Stimulated activated naive CD8-positive, alpha-beta T cell treated with anti-CD3 and anti-CD28 coated beads, Interleukin-15, amount 100 ng/mL, for 72 hours (primary cell): ENCODE measurements at regions not wholly inside any gene's neighbourhood (a gene's known extent, or its start where the extent isn't known, plus 50 kb on each side); places are given as distances from the start of the nearest gene placed in this dataset.

Source experiments
- ATAC-seq: fragments of 150-1000 bp; cut with Tn5 transposase; 2 replicates; pipeline ENCODE4 v1.10.0; 2021; ENCODE audit warnings: mild to moderate bottlenecking, moderate library complexity
- DNase-seq, 2 donors: peaks; one replicate each; pipeline ENCODE4 v3.0.0; 2021 to 2022
- H3K27ac Mint-ChIP-seq, 2 donors: one replicate each; pipeline ENCODE4 v1.8.0; 2022; ENCODE audit warnings: mild to moderate bottlenecking in 2 of 2, mixed read lengths in 2 of 2, moderate library complexity in 2 of 2
- H3K27me3 Mint-ChIP-seq: one replicate; pipeline ENCODE4 v1.8.0; 2022; ENCODE audit warnings: mixed read lengths
- H3K4me1 Mint-ChIP-seq: one replicate; pipeline ENCODE4 v1.8.0; 2022; ENCODE audit warnings: mild to moderate bottlenecking, mixed read lengths
- H3K4me3 Mint-ChIP-seq, 2 donors: one replicate each; pipeline ENCODE4 v1.8.0; 2022; ENCODE audit warnings: mild to moderate bottlenecking in 2 of 2, mixed read lengths in 2 of 2, moderate library complexity in 1 of 2
- H3K9me3 Mint-ChIP-seq, 2 donors: one replicate each; pipeline ENCODE4 v1.8.0; 2022; ENCODE audit warnings: mixed read lengths in 2 of 2

DNA sequence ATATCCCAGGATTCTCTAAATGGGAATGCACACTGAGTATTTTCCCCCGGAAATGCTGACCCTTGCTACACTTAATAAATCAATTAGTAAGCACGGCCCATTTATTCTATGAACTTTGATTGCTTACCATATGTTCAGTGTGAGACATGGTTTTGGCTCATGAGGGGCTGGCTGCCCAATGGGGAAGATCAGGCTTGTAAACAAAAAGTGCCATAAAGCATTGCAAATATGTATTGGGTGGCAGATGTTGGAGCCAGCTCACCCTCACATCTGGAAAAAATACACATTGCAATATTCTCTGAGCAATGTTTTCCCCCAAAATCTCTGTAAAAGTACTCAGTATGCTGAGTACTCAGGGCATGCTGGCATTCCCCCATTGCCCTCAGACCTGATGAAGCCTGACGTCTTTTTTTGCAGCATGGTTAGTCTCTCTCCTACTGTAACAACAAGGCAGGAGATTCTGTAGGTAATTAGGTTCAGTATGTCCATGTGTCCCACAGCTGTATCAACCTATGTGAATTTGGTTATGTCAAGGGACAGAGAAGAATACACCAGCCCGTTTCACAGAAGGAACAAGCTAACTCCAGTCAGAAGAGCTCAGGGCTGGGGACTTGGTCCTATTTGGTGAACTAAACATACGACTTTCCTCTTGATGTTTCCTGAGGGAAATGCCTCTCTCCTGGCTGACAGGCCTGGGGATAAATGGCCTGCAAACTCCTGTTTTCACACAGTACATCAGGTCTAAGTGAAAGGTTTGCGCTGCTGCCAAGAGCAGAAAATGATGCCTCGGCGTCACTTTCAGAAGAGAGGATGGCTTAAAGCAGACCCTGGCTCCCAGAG, 202.4 kb downstream of the INSIG2 start:
- no peak overlapping the region for H3K4me3 Mint-ChIP-seq
- H3K27me3 Mint-ChIP-seq, result peaks cover 23% of the 10 kb centered on the region
- ATAC-seq, result no peak
- H3K9me3 Mint-ChIP-seq, result no peaks in the 10 kb centered on the region
- H3K4me1 Mint-ChIP-seq, result no peaks in the 10 kb centered on the region
- no peak overlapping the region for H3K27ac Mint-ChIP-seq
- DNase-seq, result no peak

DNA sequence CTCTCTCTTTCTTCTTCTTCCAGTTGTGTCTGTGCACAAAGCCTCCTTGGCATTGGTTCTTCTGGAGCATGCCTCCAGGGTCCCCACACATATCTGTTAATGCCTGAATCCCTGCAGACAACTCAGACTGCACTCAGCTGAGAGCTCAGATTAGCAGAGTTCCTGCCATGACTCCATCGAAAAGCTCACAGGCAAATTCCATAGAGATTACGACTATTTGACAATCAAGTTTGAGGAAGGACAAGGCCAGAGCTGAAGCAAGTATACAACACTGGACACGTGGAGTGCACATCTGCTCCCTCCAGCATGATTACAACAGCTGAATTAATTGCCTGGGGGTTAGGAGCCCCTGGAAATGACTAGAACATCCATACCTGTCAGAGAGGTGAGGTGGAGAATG, 190.7 kb downstream of the INSIG2 start:
- H3K27me3 Mint-ChIP-seq, result peaks cover 53% of the 10 kb centered on the region
- H3K4me1 Mint-ChIP-seq, result no peaks in the 10 kb centered on the region
- no peaks in the 10 kb centered on the region for H3K9me3 Mint-ChIP-seq
- H3K4me3 Mint-ChIP-seq, result no peak overlapping the region
- no peak overlapping the region for H3K27ac Mint-ChIP-seq
- DNase-seq (no peak), ATAC-seq (no peak)

DNA sequence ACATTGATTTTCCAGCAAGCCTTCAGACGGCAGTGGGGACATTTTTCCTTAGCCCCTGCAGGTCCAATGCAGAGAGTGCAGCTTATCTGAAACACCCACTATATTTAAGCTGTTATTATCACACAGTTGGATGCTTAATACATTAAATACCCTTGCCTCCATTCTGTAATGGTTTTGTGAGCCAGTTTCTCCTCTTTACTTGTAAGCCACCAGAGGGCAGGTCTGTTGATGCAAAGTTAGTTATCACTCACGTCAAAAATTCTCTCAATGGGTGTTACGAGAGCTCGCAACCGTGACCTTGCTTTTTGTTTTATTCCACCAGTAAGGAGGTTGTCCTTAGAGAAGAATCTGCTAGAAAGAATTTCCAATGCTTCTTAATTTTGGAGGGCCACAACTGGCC, 189.8 kb downstream of the INSIG2 start:
- H3K27me3 Mint-ChIP-seq, result peaks cover 47% of the 10 kb centered on the region
- H3K4me1 Mint-ChIP-seq, result no peaks in the 10 kb centered on the region
- no peak overlapping the region for H3K27ac Mint-ChIP-seq
- H3K9me3 Mint-ChIP-seq, result no peaks in the 10 kb centered on the region
- ATAC-seq (no peak), DNase-seq (no peak)
- H3K4me3 Mint-ChIP-seq, result no peak overlapping the region

GRCh38 chr2:118274841-118275510, 186.7 kb downstream of the INSIG2 start:
- ATAC-seq, result no peak
- Mint-ChIP-seq H3K27ac (no peak overlapping the region), H3K4me1 (no peaks in the 10 kb centered on the region), H3K9me3 (no peaks in the 10 kb centered on the region), H3K27me3 (peaks cover 44% of the 10 kb centered on the region), H3K4me3 (no peak overlapping the region)
- no peak for DNase-seq

- Mint-ChIP-seq H3K27me3 (peaks cover 39% of the 10 kb centered on the region), H3K4me1 (no peaks in the 10 kb centered on the region), H3K27ac (no peak overlapping the region), H3K9me3 (no peaks in the 10 kb centered on the region), H3K4me3 (no peak overlapping the region)
- DNase-seq (no peak), ATAC-seq (no peak)
These were observed 184.1 kb downstream of the INSIG2 start for GRCh38 chr2:118272391-118272790.

GRCh38 chr2:118269408-118270051, 181.3 kb downstream of the INSIG2 start:
- no peak for DNase-seq
- H3K27ac Mint-ChIP-seq, result no peak overlapping the region

DNA sequence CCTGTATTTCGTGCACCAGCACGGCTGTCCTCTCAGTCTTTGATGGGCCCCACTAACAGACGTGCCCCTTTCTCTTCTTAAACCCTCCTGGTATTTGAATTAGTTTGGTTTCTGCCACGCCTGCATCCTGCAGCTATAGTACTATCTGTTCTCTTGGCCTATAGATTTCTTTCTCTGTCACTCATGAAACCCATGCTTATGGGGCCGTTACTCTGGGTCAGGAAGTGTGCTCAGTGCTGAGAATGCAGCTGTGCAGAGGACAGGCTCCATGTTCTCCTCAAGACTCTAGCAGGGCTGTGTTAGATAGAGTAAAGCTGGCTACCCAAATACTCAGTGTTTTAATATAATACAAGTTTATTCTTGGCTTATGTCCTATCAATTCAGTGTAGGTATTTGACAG, 180.0 kb downstream of the INSIG2 start:
- no peak for DNase-seq
- H3K4me3 Mint-ChIP-seq, result no peak overlapping the region
- no peaks in the 10 kb centered on the region for H3K9me3 Mint-ChIP-seq
- no peak overlapping the region for H3K27ac Mint-ChIP-seq
- no peaks in the 10 kb centered on the region for H3K4me1 Mint-ChIP-seq
- no peak for ATAC-seq
- H3K27me3 Mint-ChIP-seq, result peaks cover 55% of the 10 kb centered on the region

More at GRCh38 chr2:118269408-118270051, 181.3 kb downstream of the INSIG2 start:
- H3K27me3 Mint-ChIP-seq, result peaks cover 42% of the 10 kb centered on the region
- no peaks in the 10 kb centered on the region for H3K4me1 Mint-ChIP-seq
- no peak for ATAC-seq
- H3K4me3 Mint-ChIP-seq, result no peak overlapping the region
- no peaks in the 10 kb centered on the region for H3K9me3 Mint-ChIP-seq

DNA sequence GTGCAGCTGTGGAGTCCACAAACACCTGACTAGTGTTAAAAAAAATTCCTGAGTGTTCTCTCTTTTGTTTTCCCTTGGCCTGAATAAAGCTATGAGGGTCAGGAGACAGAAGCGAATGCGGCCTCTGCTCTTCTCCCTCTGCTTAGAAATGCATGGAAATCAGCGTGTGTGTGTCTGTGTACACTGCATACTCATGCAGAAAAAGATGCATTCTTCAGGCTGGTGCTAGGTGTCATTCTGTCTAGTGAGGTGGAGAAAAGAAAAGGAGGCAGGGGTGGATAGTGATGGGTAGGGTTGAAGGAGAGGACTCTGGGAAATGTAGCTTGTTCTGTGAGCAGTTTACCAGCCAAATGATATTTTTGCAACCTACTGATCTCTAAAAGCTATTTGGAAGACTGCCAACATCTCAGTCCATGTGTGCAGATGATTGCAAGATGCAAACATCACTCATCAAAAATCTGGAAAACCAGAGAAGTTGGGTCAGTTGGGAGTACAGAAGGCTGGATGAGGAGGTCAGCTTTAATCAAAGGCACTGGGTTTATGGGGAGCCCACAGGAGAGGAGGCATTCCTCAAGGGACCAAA, 177.7 kb downstream of the INSIG2 start:
- Mint-ChIP-seq H3K4me3 (no peak overlapping the region), H3K9me3 (no peaks in the 10 kb centered on the region), H3K4me1 (no peaks in the 10 kb centered on the region), H3K27me3 (peaks cover 48% of the 10 kb centered on the region), H3K27ac (no peak overlapping the region)
- ATAC-seq (no peak), DNase-seq (no peak)

DNA sequence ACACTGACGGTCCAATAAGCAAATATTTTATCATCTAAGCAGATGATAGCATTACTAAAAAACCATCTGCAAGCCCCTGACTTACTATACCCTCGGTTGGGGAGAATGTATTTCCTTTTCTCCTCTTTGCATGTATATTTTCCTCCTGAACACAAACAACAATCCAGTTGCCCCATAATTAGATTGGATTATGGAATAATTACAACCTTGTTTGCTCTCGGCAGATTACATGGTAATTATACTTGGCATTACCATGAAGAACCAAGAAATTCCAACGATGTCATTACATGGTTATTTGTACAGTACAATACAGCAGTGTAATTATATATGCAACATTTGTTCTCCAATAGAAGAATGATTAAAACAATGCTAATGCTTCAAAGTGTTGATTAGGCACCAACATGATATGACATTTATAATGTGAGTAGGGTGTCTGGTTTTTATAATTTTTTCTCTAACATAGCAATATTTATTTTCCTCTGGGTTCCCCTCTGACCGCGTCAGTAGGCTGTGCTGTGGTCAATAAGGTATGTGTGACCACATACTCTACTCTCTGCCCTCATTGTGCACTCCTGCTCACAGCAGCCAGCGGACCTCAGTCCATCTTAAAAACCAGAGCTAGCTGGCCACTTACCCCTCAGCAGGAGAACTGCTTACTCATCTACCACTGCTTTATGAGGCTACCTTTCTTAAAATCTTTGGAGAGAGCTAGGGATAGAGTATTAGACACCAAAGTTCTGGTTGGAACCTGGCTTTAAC, 176.1 kb downstream of the INSIG2 start:
- Mint-ChIP-seq H3K9me3 (no peaks in the 10 kb centered on the region), H3K27me3 (peaks cover 41% of the 10 kb centered on the region), H3K27ac (no peak overlapping the region), H3K4me3 (no peak overlapping the region), H3K4me1 (no peaks in the 10 kb centered on the region)
- ATAC-seq, result no peak
- no peak for DNase-seq

DNA sequence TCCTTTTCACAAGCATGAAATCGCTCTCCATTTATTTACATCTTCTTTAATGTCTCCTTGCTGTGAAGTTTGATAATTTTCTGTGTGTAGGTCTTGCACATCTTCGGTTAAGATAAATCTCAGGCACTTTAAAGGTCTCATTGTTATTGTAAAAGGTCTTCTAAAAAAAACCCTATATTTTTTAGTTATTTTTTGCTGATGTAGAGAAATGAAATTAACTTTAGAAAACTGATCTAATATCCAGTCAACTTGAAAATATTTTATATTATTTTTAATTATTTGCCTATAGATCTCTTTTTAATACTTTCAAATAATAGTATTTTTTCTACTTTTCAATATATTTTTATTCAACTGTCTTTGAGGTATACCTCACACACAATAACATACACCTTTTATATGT, 169.4 kb downstream of the INSIG2 start:
- ATAC-seq, result no peak
- no peak for DNase-seq
- peaks cover 27% of the 10 kb centered on the region for H3K27me3 Mint-ChIP-seq
- H3K4me1 Mint-ChIP-seq, result no peaks in the 10 kb centered on the region
- no peaks in the 10 kb centered on the region for H3K9me3 Mint-ChIP-seq
- no peak overlapping the region for H3K4me3 Mint-ChIP-seq
- H3K27ac Mint-ChIP-seq, result no peak overlapping the region

GRCh38 chr2:118255771-118256372, 167.6 kb downstream of the INSIG2 start:
- Mint-ChIP-seq H3K27me3 (peaks cover 27% of the 10 kb centered on the region), H3K27ac (no peak overlapping the region), H3K4me1 (no peaks in the 10 kb centered on the region), H3K4me3 (no peak overlapping the region), H3K9me3 (no peaks in the 10 kb centered on the region)
- no peak for ATAC-seq
- no peak for DNase-seq

- Mint-ChIP-seq H3K27me3 (peaks cover 29% of the 10 kb centered on the region), H3K9me3 (no peaks in the 10 kb centered on the region), H3K4me1 (peaks cover 1% of the 10 kb centered on the region), H3K27ac (no peak overlapping the region), H3K4me3 (no peak overlapping the region)
- no peak for ATAC-seq
- DNase-seq, result no peak
These were observed 167.0 kb downstream of the INSIG2 start for GRCh38 chr2:118255301-118255700.

DNA sequence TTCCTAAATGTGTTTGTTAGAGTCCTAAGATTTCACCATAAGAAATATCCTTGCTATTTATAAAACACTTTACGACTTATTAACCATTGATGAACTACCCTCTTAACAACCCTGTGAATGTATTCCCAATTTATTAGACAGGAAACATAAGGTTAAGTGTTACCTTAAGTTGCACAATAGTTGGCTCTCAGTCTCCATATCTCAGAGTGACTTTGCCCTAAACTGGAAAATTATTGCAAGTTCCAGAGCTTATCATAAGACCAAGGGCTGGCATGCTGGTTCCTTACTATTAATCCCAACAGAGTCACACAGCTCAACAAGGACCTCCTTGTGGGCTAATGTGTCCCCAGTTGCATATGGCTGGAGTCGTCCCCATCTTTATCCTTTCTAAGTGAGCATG, 165.8 kb downstream of the INSIG2 start:
- peaks cover 41% of the 10 kb centered on the region for H3K27me3 Mint-ChIP-seq
- no peak overlapping the region for H3K4me3 Mint-ChIP-seq
- ATAC-seq (no peak), DNase-seq (no peak)
- no peak overlapping the region for H3K27ac Mint-ChIP-seq
- H3K4me1 Mint-ChIP-seq, result peaks cover 6% of the 10 kb centered on the region
- no peaks in the 10 kb centered on the region for H3K9me3 Mint-ChIP-seq

GRCh38 chr2:118251427-118251826, 163.2 kb downstream of the INSIG2 start:
- ATAC-seq (no peak), DNase-seq (no peak)
- no peak overlapping the region for H3K4me3 Mint-ChIP-seq
- H3K4me1 Mint-ChIP-seq, result peaks cover 6% of the 10 kb centered on the region
- no peaks in the 10 kb centered on the region for H3K9me3 Mint-ChIP-seq
- no peak overlapping the region for H3K27ac Mint-ChIP-seq
- peaks cover 29% of the 10 kb centered on the region for H3K27me3 Mint-ChIP-seq

GRCh38 chr2:118250463-118250862, 162.2 kb downstream of the INSIG2 start:
- Mint-ChIP-seq H3K27ac (no peak overlapping the region), H3K9me3 (no peaks in the 10 kb centered on the region), H3K27me3 (peaks cover 20% of the 10 kb centered on the region), H3K4me1 (peaks cover 6% of the 10 kb centered on the region), H3K4me3 (no peak overlapping the region)
- DNase-seq (no peak), ATAC-seq (no peak)
